SK-N-SH (cell line): ENCODE measurements at regions not wholly inside any gene's neighbourhood (a gene's known extent, or its start where the extent isn't known, plus 50 kb on each side); places are given as distances from the start of the nearest gene placed in this dataset.
A peak's percentile ranks its signal among the peaks of the same experiment; 100 is the strongest.

Experiments
- CTCF ChIA-PET: fragments of 300-600, 350-600 bp; formaldehyde crosslinking; extraction: SDS; loops from one replicate; lab custom pipeline; 2021; lab: Yijun Ruan, JAX
- POLR2A ChIA-PET: fragments of 350-600 bp; sonication (Branson Sonifier 250); formaldehyde crosslinking; extraction: SDS; loops from one replicate; lab custom pipeline; 2020; ENCODE audit warnings: antibody characterized with exemption, inconsistent platforms; lab: Yijun Ruan, JAX
- DNase-seq: peaks from one replicate; pipeline ENCODE4 v3.0.0; 2012
- H2AFZ ChIP-seq: fragments of 200-600 bp; sonication (generic); 2 replicates; pipeline ENCODE4 v1.8.1; 2016; ENCODE audit warnings: antibody characterized with exemption, mild to moderate bottlenecking, low read depth
- H3F3A ChIP-seq: fragments of 200-600 bp; sonication (generic); replicated peaks from 2 replicates; pipeline ENCODE3; 2016; ENCODE audit warnings: antibody characterized with exemption, mild to moderate bottlenecking; ENCODE audit not compliant: insufficient read depth
- H3K27ac ChIP-seq, 2 experiments: fragments of 200-500 bp in 1 of 2; fragments of 200-600 bp in 1 of 2; sonication (Bioruptor generic) in 1 of 2; sonication (generic), shearing (Covaris generic) in 1 of 2; 2 replicates each; pipeline versions ENCODE4 v1.5.1 to v1.6.1; 2014 to 2016; ENCODE audit warnings: low read depth in 2 of 2, inconsistent platforms in 1 of 2, low read length in 1 of 2, mild to moderate bottlenecking in 1 of 2, mixed read lengths in 1 of 2
- H3K27me3 ChIP-seq: fragments of 200-600 bp; sonication (generic), shearing (Covaris generic); 2 replicates; pipeline ENCODE4 v1.6.1; 2016; ENCODE audit warnings: mixed run types; ENCODE audit not compliant: insufficient read depth
- H3K36me3 ChIP-seq, 2 experiments: fragments of 200-500 bp in 1 of 2; fragments of 200-600 bp in 1 of 2; sonication (Bioruptor generic) in 1 of 2; sonication (generic) in 1 of 2; replicated peaks in 1 of 2; 2 replicates each; pipeline versions ENCODE3 to v1.5.1; 2014 to 2016; ENCODE audit warnings: low read length in 1 of 2, mild to moderate bottlenecking in 1 of 2; ENCODE audit not compliant: insufficient read depth in 2 of 2, control insufficient read depth in 1 of 2
- H3K4me1 ChIP-seq, 2 experiments: fragments of 200-500 bp in 1 of 2; fragments of 200-600 bp in 1 of 2; sonication (Bioruptor generic) in 1 of 2; sonication (generic), shearing (Covaris generic) in 1 of 2; 2 replicates each; pipeline versions ENCODE4 v1.5.1 to v1.6.1; 2014 to 2016; ENCODE audit warnings: low read depth in 1 of 2, low read length in 1 of 2, mixed run types in 1 of 2; ENCODE audit not compliant: insufficient read depth in 2 of 2, control insufficient read depth in 1 of 2
- H3K4me2 ChIP-seq: fragments of 200-600 bp; sonication (generic), shearing (Covaris generic); 2 replicates; pipeline ENCODE4 v1.6.1; 2017; ENCODE audit warnings: mixed run types
- H3K4me3 ChIP-seq, 2 experiments: fragments of 200-500 bp in 1 of 2; fragments of 200-600 bp in 1 of 2; sonication (Bioruptor generic) in 1 of 2; sonication (generic), shearing (Covaris generic) in 1 of 2; 2 replicates each; pipeline versions ENCODE4 v1.5.1 to v1.8.1; 2014 to 2016; ENCODE audit warnings: low read depth in 2 of 2, inconsistent platforms in 1 of 2, low read length in 1 of 2, mild to moderate bottlenecking in 1 of 2, mixed read lengths in 1 of 2, moderate library complexity in 1 of 2
- H3K79me2 ChIP-seq: fragments of 200-600 bp; sonication (generic); 2 replicates; pipeline ENCODE4 v1.8.1; 2017; ENCODE audit warnings: mild to moderate bottlenecking; ENCODE audit not compliant: insufficient read depth
- H3K9ac ChIP-seq: fragments of 200-600 bp; sonication (generic); 2 replicates; pipeline ENCODE4 v1.6.1; 2017; ENCODE audit warnings: mixed run types
- H3K9me2 ChIP-seq: fragments of 200-600 bp; sonication (generic); 2 replicates; pipeline ENCODE4 v1.6.1; 2017; ENCODE audit warnings: mixed run types
- H3K9me3 ChIP-seq: fragments of 200-600 bp; sonication (generic); 2 replicates; pipeline ENCODE4 v1.6.1; 2017; ENCODE audit warnings: mixed run types, mild to moderate bottlenecking, moderate library complexity
- H4K20me1 ChIP-seq: fragments of 200-600 bp; sonication (generic); 2 replicates; pipeline ENCODE4 v1.6.1; 2017; ENCODE audit warnings: mild to moderate bottlenecking, mixed run types; ENCODE audit not compliant: insufficient read depth
- CTCF ChIP-seq: fragments of 200-600 bp; sonication (generic); IDR thresholded peaks from 2 replicates; pipeline ENCODE4 v1.6.1; 2017; ENCODE audit warnings: antibody characterized with exemption, mild to moderate bottlenecking, moderate library complexity
- ELF1 ChIP-seq: IDR thresholded peaks from 2 replicates; pipeline ENCODE4 v1.4.0; 2012
- EP300 ChIP-seq, 2 experiments: IDR thresholded peaks; 2 replicates each; pipeline versions ENCODE4 v1.4.0 to v1.6.1; 2012; ENCODE audit warnings: borderline replicate concordance in 1 of 2, low read depth in 1 of 2, low read length in 1 of 2
- EZH2phosphoT487 ChIP-seq: fragments of 200-600 bp; sonication (generic); IDR thresholded peaks from 2 replicates; pipeline ENCODE4 v1.6.1; 2017; ENCODE audit warnings: low read depth, mixed run types, mild to moderate bottlenecking, antibody characterized with exemption, moderate library complexity, borderline replicate concordance
- FOXM1 ChIP-seq: IDR thresholded peaks from 2 replicates; pipeline ENCODE4 v1.4.0; 2012; ENCODE audit warnings: low read depth, mild to moderate bottlenecking
- GATA2 ChIP-seq: sonication (generic); formaldehyde crosslinking; IDR thresholded peaks from 2 replicates; pipeline ENCODE4 v1.5.0; 2020; ENCODE audit warnings: mild to moderate bottlenecking, missing genetic modification reagents
- IRF3 ChIP-seq: fragments of 150-350 bp; IDR thresholded peaks from 2 replicates; pipeline ENCODE4 v1.6.1; 2016; ENCODE audit warnings: mild to moderate bottlenecking, low read depth, low read length
- JUND ChIP-seq: IDR thresholded peaks from 2 replicates; pipeline ENCODE4 v1.4.0; 2012
- MEF2A ChIP-seq: IDR thresholded peaks from 2 replicates; pipeline ENCODE4 v1.4.0; 2012; ENCODE audit warnings: low read depth, borderline replicate concordance
- NRF1 ChIP-seq: IDR thresholded peaks from 2 replicates; pipeline ENCODE4 v1.6.1; 2012; ENCODE audit warnings: low read depth, mild to moderate bottlenecking, low read length
- PBX3 ChIP-seq: IDR thresholded peaks from 2 replicates; pipeline ENCODE4; 2012
- RCOR1 ChIP-seq: fragments of 150-350 bp; IDR thresholded peaks from 2 replicates; pipeline ENCODE4 v1.6.1; 2017; ENCODE audit warnings: antibody characterized with exemption, low read length
- RXRA ChIP-seq: IDR thresholded peaks from 2 replicates; pipeline ENCODE4 v1.4.0; 2012; ENCODE audit warnings: low read depth, mild to moderate bottlenecking, borderline replicate concordance
- SIN3A ChIP-seq: IDR thresholded peaks from 2 replicates; pipeline ENCODE4 v1.6.1; 2012; ENCODE audit warnings: low read depth, mild to moderate bottlenecking, low read length, moderate library complexity, borderline replicate concordance
- TCF12 ChIP-seq: IDR thresholded peaks from 2 replicates; pipeline ENCODE4 v1.4.0; 2012
- ZBTB33 ChIP-seq: IDR thresholded peaks from 2 replicates; pipeline ENCODE4 v1.4.0; 2012; ENCODE audit warnings: low read depth, borderline replicate concordance
- WGBS: methylation state at CpG from one replicate; pipeline ENCODE4 v1.1.6; 2017; ENCODE audit warnings: low lambda C conversion rate; 5-methylcytosine and 5-hydroxymethylcytosine counted together

- H4K20me1 ChIP-seq, result no peaks in the 10 kb centered on the region
- CTCF ChIA-PET, result interaction anchor here (1.1 to 7.1 kb wide), 8 partner anchors 16 to 880 kb away, joined by 3 to 108 read pairs (median 6); no protein-coding TSS in a partner anchor
- no peak overlapping the region for H3K27ac ChIP-seq
- no peaks in the 10 kb centered on the region for H3K36me3 ChIP-seq
- H3K9me2 ChIP-seq, result no peaks in the 10 kb centered on the region
- no peaks in the 10 kb centered on the region for H3K79me2 ChIP-seq
- DNase-seq, result peak; percentile 36
- H2AFZ ChIP-seq, result no peak overlapping the region
- TF ChIP-seq NRF1 (no peak), RCOR1 (no peak), ELF1 (no peak), MEF2A (no peak), IRF3 (no peak), EZH2phosphoT487 (no peak), JUND (no peak), RXRA (no peak), CTCF (no peak), EP300 (IDR thresholded peaks at IDR 0.05; ENCODE audit: borderline replicate concordance in 1 of 2, low read depth in 1 of 2, low read length in 1 of 2) (no peak), SIN3A (no peak), GATA2 (CRISPR knock-in tag) (no peak), TCF12 (no peak)
- TF ChIP-seq, all 33 proteins: peak for 0
- Histone ChIP-seq H3K4me3 (no peak overlapping the region), H3F3A (no peaks in the 10 kb centered on the region), H3K9me3 (no peaks in the 10 kb centered on the region), H3K4me1 (no peaks in the 10 kb centered on the region), H3K4me2 (no peak overlapping the region), H3K9ac (no peak overlapping the region), H3K27me3 (peaks cover 7% of the 10 kb centered on the region; the same call in 1 of the 2 replicates)
- POLR2A ChIA-PET, result interaction anchor here (0.8 kb wide), 1 partner anchor 51 kb away, joined by 3 read pairs; no protein-coding TSS in a partner anchor
- WGBS, result 44% methylated on average over 14 of the region's 14 CpGs
Measured at GRCh38 chr13:26949701-26950502, 189.3 kb upstream of the GPR12 start.

- Histone ChIP-seq H3K9me2 (no peaks in the 10 kb centered on the region), H3K9me3 (no peaks in the 10 kb centered on the region), H3K79me2 (no peaks in the 10 kb centered on the region), H3K27ac (no peak overlapping the region), H3K4me3 (no peak overlapping the region), H4K20me1 (no peaks in the 10 kb centered on the region), H3K4me2 (no peak overlapping the region), H3K36me3 (no peaks in the 10 kb centered on the region), H3K27me3 (no peaks in the 10 kb centered on the region), H3K4me1 (no peaks in the 10 kb centered on the region), H2AFZ (no peak overlapping the region), H3K9ac (no peak overlapping the region), H3F3A (no peaks in the 10 kb centered on the region)
- WGBS, result 96% methylated on average over 4 of the region's 4 CpGs
- ChIA-PET POLR2A (no interaction called here), CTCF (interaction anchor here (1.4 to 7.1 kb wide), 5 partner anchors 18 to 878 kb away, joined by 4 to 108 read pairs (median 11); no protein-coding TSS in a partner anchor)
- no peak for TF ChIP-seq ZBTB33
- no peak for TF ChIP-seq MEF2A
- TF ChIP-seq FOXM1, result no peak
- TF ChIP-seq PBX3, result no peak
- TF ChIP-seq JUND, result no peak
- TF ChIP-seq RXRA, result no peak
- DNase-seq, result no peak
Measured at GRCh38 chr13:26948353-26948752, 187.8 kb upstream of the GPR12 start.
